Activated T-cell treated with anti-CD3 and anti-CD28 coated beads for 48 hours (primary cell): ENCODE measurements at regions not wholly inside any gene's neighbourhood (a gene's known extent, or its start where the extent isn't known, plus 50 kb on each side); places are given as distances from the start of the nearest gene placed in this dataset.
"Not testable (repeated sequence)": the region's sequence is repeated elsewhere in the genome, so short reads cannot be mapped to it uniquely, and the experiment has no call there.

Experiments used
- DNase-seq: peaks from one replicate; pipeline ENCODE4 v3.0.0-alpha.2; 2020; ENCODE audit warnings: low read depth

DNA sequence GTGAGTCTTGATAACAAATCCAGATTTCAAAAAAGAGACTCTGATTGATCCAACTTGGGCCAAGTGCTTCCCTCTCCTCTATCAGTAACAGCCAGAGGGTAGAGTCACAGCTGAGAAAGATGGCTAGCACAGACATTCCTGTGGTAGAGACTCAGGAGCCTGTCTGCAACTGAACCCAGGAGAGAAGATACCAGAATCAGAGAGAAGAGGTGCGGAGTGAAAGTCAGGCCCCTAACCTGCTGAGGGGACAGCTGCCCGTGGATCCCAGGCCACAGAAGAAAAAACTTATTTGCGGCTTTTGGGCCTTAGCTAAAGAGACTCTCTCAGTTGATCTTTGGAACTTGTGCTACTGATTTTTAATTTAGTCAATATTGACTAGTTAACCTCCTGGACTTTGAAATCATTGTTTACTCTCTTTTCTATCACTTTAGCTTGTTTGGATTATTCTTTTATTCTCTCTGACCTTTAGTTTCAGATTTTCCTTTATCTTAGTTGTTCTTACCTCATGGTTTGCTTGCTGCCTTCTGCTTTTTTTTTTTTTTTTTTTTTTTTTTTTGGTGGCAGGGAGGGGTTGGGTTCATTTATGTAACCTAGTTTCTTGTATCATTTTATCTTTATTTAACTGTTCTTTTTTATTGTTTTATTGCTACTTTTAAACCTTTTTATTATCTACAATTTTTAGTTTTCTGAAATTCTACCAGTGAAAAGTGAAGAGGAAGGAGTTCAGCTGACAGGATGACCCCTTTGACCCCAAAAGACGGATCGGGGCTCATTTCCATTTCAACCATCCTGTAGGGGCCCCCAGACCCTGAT is 154.9 kb upstream of the KRR1 start:
- no peak for DNase-seq

- DNase-seq = no peak
Observed at GRCh38 chr12:75665216-75665615, 153.8 kb upstream of the KRR1 start.

DNA sequence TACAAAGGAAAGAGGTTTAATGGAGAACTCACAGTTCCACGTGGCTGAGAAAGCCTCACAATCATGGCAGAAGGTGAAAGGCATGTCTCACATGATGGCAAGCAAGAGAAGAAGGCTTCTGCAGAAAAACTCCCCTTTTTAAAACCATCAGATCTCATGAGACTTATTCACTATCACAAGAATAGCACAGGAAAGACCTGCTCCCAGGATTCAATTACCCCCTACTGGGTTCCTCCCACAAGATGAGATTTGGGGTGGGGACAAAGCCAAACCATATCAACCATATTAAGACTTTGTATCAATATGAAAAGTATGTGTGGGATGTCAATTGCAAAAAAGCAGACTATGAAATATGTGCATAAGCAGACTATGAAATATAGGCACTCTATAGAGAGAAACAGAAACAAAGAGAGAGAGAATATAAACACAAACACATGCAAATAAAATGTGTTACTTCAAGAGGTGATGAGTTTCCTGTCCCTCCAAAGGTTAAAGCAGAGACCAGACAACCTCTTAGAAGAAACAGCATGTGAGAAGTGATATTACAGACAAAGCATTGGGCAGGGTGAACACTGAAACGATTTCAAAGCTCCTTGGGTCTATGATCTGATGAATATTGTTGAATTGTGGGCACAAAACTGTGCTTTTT is 151.2 kb upstream of the KRR1 start:
- no peak for DNase-seq

- no peak for DNase-seq
Observed at GRCh38 chr12:75661908-75662307, 150.5 kb upstream of the KRR1 start.

DNA sequence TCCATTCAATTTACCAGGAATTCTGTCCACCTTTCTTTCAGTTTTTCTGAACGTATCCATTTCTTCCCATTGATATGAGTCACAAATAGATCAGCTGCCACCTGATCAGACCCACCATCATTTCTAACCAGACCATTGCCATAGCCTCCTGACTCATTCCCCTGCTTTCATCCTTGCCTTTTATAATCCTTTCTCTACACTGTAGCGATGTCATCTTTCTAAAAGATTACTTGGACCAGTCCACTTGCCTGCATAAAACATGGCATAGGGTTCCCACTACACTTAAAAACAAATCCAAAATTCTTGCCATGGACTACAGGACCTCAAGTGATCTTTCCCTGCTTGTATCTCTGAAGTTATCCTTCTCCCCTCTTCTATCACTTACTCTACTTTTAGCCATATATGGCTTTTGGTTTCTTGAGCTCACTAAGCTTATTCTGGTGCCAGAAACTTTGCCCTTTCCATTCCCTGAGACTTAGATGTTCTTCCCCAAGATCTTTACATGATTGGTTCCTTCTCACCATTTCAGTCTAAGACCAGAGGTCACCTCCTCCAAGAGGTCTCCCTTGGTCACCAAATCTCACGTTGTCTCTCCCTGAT is 149.5 kb upstream of the KRR1 start:
- DNase-seq = no peak

- DNase-seq = no peak
Observed at GRCh38 chr12:75660107-75660530, 148.7 kb upstream of the KRR1 start.

DNA sequence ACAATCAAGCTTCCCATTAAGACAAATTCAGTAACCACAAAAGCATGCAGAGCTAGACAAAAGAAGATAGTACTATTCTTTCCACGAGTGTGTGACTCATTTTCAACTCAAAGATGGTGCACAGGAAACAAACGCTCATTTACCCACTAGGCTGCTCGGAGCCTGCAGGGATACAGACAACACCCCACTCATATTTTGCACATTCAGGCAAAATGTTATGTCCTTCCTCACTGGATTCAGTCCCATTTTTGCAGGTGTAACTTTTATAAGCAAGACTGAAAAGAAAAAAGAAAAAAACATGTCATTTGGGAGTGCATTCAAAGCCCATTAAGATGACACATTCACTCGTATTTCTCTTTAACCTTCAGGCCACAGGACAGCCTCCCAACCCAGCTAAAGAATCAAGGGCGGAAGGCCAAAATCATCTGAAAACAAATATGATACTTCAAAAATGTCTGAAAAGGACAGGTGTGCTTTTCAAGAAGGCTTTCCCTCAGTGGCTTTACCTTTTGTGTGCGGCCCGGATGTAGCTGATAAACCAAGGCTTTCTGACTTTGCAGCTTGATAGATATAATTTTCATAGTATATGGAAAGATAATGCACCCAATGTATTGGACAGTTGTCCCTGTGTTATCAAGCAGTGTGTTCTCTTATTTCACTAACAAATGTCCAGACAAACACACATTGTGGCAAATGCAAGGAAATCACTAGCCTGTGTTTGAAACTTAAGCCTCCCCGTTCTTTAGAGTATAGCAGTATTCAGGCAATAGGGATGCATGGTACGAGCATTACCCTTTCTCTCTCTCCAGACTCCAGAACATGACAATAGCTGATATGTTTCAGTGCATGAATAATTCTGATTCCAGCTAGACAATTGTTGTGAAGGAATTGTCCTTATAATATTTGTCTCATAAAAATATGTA is 147.8 kb upstream of the KRR1 start:
- no peak for DNase-seq

GRCh38 chr12:75658286-75658685 is 146.9 kb upstream of the KRR1 start:
- no peak for DNase-seq

DNA sequence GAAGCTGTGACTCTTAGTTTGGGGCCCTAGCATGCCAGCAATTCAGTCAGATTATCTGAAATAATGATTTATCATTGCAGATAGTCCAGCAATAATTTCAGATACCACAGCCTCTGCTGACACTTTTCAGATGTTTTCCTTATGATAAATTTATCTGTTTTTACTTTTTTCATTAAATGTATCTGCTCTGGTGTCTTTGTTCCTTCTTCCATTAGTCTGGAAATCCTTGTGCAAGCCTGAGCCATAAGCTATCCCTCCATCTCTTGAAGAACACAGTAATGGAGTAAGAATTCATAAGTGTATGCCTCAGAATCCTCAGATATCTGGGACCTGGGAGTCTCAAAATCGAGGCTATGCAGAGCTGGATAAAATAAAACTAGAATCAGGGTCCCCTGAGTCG is 146.4 kb upstream of the KRR1 start:
- no peak for DNase-seq

- DNase-seq = not testable (repeated sequence)
Observed at GRCh38 chr12:75657354-75657753, 145.9 kb upstream of the KRR1 start.

- no peak for DNase-seq
Observed at GRCh38 chr12:75656648-75657047, 145.2 kb upstream of the KRR1 start.

GRCh38 chr12:75656210-75656609 is 144.8 kb upstream of the KRR1 start:
- DNase-seq = no peak

GRCh38 chr12:75655315-75655806 is 144.0 kb upstream of the KRR1 start:
- no peak for DNase-seq

- no peak for DNase-seq
Observed at GRCh38 chr12:75651342-75651695, 139.9 kb upstream of the KRR1 start.

GRCh38 chr12:75650595-75651341 is 139.4 kb upstream of the KRR1 start:
- no peak for DNase-seq

GRCh38 chr12:75650100-75650499 is 138.7 kb upstream of the KRR1 start:
- DNase-seq = no peak

GRCh38 chr12:75648856-75649255 is 137.4 kb upstream of the KRR1 start:
- no peak for DNase-seq

DNA sequence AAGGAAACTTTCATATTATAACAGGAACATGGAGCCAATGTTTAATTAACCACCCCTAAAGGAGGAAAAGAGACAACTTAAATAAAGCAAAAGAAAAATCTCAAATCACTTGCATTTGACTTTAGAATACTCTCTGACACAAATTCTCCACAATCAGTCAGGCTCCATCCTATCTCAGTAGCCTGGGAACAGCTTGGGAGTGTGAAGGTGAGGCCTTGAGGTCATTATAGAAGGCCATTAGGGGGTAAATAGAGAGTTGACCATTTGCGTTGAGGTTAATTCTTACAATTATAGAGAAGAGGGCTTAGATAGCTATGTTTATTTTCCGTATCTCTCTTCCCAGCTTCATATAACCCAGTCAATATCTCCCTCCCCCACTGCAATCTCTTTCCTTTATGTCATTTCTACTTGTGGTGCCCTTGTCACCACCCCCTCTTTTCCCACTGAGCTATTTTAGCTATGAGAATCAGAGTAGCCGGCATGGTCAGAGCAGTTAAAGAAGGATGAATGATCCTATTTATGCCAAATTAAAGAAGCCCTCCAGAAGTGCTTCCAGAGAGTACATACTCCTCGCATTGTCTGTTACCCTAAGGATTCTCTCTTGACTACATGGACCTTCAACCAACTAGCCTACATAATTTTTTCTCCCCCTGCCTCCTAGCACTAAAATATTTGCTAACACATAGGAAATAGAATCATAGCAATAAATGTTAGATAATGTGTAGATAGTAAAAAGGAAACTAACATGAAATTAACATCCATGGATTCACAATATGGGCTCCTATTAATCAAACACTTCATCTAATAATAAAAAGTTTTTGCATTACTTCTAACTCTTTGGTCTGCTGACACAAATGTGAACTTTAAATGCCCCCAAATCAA is 135.2 kb upstream of the KRR1 start:
- no peak for DNase-seq

GRCh38 chr12:75644472-75645072 is 133.2 kb upstream of the KRR1 start:
- no peak for DNase-seq

DNA sequence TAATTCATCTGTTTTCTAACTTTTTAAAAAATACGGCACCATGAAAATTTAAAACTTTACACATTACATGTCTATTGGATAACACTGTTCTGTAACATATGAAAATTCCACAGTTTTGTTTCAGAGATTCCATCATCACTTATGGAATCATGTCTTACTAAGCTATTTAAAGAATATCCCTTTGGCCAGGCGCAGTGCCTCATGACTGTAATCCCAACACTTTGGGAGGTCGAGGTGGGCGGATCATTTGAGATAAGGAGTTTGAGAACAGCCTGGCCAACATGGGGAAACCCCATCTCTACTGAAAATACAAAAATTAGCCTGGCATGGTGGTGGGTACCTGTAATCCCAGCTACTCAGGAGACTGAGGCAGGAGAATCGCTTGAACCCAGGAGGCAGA is 131.7 kb upstream of the KRR1 start:
- DNase-seq = not testable (repeated sequence)
